ENCODE measurements at regions not wholly inside any gene's neighbourhood (a gene's known extent, or its start where the extent isn't known, plus 50 kb on each side); places are given as distances from the start of the nearest gene placed in this dataset.

GRCh38 chr4:95672811-95673210 lies 124.0 kb upstream of the UNC5C start:
- TF ChIP-seq STAT1 (IDR thresholded peaks at IDR 0.05; ENCODE audit: unreplicated experiment): no peak
- no peak for TF ChIP-seq CTCF (conservative IDR thresholded peaks at IDR 0.05; ENCODE audit: low read depth in 2 of 2)
- no peak for TF ChIP-seq POLR2AphosphoS5 (IDR thresholded peaks at IDR 0.05; ENCODE audit: low read depth)
- TF ChIP-seq REST (IDR thresholded peaks at IDR 0.05; ENCODE audit: unreplicated experiment): no peak
- no peak for TF ChIP-seq EZH2 (IDR thresholded peaks at IDR 0.05; ENCODE audit: low read depth, unreplicated experiment)
- TF ChIP-seq EZH2phosphoT487 (IDR thresholded peaks at IDR 0.05; ENCODE audit: unreplicated experiment): no peak
- TF ChIP-seq ZNF114 (CRISPR knock-in tag; IDR thresholded peaks at IDR 0.05): no peak
- no peak for TF ChIP-seq ETS1 (IDR thresholded peaks at IDR 0.05)
- TF ChIP-seq CREB1 (CRISPR knock-in tag; IDR thresholded peaks at IDR 0.05; ENCODE audit: low read depth): no peak
